ENCODE measurements at regions not wholly inside any gene's neighbourhood (a gene's known extent, or its start where the extent isn't known, plus 50 kb on each side); places are given as distances from the start of the nearest gene placed in this dataset.
"Not testable (repeated sequence)": the region's sequence is repeated elsewhere in the genome, so short reads cannot be mapped to it uniquely, and the experiment has no call there.

GRCh38 chr17:33862772-33863602 is 392.1 kb upstream of the CCL2 start:
- DNase-seq = no peak

- no peak for DNase-seq
Measured at GRCh38 chr17:33864758-33865229, 390.3 kb upstream of the CCL2 start.

DNA sequence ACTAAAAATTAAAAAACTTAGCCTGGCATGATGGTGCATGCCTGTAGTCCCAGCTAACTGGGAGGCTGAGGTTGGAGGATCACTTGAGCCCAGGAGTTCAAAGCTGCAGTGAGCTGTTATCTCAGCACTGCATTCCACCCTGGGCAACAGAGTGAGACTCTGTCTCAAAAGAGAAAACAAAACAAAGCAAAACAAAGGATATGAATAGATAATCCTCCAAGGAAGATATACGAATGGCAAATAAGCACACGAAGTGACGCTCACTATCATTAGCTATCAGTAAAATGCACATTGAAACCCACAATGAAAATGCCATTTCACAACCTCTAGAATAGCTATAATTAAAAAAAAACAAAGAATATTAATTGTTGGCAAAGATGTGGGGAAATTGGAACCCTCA is 386.2 kb upstream of the CCL2 start:
- DNase-seq = no peak

DNA sequence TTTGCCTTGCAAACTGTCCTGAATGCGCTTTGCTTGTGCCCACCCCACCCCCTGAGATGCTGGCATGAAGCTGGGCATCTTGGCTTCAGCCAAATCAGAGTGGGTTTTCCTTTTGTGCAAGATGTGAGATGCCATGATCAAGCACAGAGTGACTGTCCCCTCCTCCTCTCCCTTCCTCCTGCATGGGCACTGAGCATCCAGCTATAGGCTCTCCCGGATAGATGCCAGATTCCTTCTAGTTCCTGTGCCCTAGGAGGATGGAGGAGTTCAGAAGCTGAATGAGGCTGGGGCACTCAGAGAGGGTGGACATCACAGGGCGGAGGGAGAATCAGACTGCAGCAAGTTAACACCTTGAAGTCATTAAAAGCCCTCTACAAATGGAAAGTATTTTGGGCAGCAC is 384.1 kb upstream of the CCL2 start:
- DNase-seq = no peak

- peak; percentile 13 for DNase-seq
Measured at GRCh38 chr17:33871720-33872540, 383.2 kb upstream of the CCL2 start.

GRCh38 chr17:33873201-33873617 is 381.9 kb upstream of the CCL2 start:
- no peak for DNase-seq

- DNase-seq = no peak
Measured at GRCh38 chr17:33874617-33875060, 380.4 kb upstream of the CCL2 start.

- DNase-seq = no peak
Measured at GRCh38 chr17:33875973-33876372, 379.1 kb upstream of the CCL2 start.

GRCh38 chr17:33882273-33882672 is 372.8 kb upstream of the CCL2 start:
- not testable (repeated sequence) for DNase-seq

DNA sequence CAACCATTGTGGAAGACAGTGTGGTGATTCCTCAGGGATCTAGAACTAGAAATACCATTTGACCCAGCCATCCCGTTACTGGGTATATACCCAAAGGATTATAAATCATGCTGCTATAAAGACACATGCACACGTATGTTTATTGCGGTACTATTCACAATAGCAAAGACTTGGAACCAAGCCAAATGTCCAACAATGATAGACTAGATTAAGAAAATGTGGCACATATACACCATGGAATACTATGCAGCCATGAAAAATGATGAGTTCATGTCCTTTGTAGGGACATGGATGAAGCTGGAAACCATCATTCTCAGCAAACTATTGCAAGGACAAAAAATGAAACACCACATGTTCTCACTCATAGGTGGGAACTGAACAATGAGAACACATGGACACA is 372.4 kb upstream of the CCL2 start:
- not testable (repeated sequence) for DNase-seq

DNA sequence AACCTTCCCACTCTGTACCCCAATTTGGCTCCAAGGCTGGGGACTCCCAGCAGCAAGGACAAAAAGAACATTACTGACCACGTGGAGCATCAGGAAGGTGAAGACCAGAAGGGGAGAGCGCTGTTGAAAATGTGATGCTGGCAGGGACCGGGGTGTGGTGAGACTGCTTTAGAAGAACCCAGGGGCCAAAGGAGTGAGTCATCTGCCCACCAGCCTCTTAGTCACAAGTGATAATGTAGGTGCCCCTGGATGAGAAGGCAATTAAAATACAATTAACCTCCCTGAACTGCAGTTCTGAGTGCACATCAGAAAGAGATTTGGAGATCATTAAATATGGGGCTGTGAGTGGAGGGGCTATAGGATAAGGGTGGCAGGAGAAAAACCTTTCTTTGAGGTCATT is 366.6 kb upstream of the CCL2 start:
- no peak for DNase-seq

DNA sequence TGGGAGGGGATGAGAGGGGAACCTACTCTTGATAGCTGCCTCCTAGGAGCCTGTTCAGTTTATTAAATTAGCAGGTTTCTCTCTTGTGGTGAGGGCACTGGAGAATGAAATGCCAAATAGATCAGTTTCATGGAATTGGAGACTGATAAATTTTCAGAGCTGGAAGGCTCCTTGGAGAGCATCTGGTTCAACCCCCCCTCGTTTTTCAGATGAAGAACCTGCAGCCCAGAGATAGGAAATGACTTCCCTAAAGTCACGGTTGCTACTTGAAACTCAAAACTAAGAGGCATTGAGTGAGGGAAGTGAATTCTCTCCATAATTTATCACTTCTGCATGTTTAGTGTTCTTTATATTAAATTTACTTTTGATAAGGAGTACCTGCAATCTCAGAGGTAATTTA is 366.0 kb upstream of the CCL2 start:
- no peak for DNase-seq

GRCh38 chr17:33889766-33890165 is 365.3 kb upstream of the CCL2 start:
- DNase-seq = no peak

DNA sequence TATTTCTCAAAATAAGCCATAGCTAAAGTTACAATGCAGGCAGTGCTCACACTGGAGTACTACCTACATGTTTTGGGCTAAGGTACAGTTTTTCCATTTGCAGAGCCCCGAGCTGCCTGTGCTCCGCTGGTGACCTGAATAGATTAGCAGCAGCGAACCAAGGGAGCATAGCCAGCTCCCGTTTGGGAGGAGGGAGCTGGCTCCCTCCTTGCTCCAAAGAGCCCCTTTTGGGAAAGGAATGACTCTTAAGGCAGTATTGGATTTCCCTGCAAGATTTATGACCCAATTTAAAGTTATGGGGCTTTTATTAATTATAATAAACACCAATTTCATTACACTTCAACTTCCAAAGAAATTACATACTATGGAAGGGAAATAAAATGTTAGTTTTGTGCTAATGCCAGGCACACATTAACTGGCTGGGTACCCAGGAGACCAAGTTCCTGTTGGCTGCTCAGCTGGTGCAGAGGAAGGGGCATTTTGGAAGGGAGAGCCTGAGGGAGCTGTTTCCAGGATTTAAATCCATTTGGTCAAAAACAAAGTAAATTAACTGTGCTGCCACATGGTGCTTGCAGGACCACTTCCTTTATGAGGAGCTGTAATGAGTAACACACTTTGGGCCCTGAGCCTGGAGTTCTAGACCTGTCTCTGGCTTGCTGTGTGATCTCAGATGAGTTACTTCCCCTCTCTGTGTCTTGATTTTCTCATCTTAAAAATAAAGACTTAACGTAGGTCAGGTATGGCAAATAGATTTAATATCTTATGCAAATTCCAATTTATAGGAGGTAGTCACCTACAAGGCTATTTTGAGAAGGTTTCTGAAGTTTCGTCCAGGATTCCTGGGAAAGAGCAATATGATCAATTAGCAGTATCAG is 362.1 kb upstream of the CCL2 start:
- no peak for DNase-seq

- DNase-seq = no peak
Measured at GRCh38 chr17:33895491-33895890, 359.6 kb upstream of the CCL2 start.

- no peak for DNase-seq
Measured at GRCh38 chr17:33896263-33896662, 358.8 kb upstream of the CCL2 start.

DNA sequence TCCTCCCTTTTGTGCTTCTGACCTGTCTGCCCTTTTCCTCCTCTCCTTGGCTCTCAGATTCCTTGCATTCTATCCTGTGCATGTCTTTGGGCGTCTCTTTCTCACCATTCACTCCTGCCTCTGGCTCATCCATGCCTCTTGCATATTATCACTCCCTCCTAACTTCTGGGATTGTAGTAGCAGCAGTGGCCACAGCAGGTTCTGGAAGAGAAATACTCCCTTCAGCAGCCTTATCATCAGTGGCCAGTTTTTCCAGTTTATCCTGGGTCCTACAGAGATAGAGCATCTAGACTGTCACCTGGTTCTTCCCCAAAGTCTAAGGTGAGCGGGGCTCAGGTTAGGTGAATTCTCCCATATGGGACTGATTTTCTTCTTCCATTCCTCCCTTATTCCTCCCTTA is 354.0 kb upstream of the CCL2 start:
- DNase-seq = no peak

GRCh38 chr17:33902901-33903449 is 352.1 kb upstream of the CCL2 start:
- DNase-seq = no peak

GRCh38 chr17:33904476-33904875 is 350.6 kb upstream of the CCL2 start:
- no peak for DNase-seq

DNA sequence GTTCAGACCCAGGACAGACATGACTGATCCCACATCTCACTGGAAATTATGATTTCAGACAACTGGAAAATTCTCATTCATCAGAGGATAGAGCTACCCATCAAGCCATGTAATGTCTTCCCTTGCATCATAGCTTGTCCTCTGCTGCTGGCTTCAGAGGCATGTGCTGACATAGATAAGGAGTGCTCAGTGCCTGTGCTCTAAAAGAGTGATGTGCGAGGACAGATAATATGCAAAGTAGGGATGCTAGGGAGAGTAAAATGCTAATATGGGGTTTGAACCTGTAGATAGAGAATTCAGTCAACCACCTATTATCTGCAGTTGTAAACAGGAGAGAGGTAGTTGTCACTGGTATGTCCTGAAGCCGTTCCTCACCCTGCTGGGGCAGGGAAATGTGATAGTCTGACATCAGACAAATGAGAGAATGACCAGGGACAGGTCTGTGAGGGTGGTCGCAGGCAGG is 349.7 kb upstream of the CCL2 start:
- no peak for DNase-seq

DNA sequence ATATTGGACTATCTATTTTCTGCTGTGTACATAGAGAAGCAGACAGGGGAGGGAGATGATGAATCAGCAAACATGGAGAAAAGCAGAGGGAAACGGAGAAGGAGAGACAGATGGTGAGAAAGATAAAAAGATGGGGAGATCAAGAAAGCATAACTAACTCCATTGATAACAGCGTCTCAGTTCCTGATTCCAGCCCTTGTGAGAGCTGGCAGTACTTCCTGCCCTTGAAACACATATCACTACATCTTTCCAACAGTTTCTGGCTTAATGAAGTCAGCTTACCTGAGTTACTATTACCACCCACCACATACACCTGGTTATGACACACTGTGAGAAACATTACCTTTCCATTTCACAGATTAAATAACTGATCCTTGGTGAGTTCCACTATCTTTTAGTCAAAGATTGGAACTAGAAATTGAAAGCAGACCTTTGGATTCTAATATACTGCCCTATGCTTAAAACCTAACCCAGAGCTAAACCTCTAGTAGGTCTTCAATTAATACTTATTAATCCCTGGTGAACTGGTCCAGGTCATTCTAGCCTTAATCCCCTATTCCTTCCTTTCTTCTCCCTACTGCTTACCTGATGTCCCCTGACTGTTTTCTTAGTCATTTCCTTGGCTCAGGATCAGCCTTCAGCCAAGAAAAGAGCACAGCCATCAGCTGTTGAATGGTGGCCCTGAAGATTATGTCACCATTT is 346.6 kb upstream of the CCL2 start:
- no peak for DNase-seq

All from EL (cell line).